Fibroblast of the conjunctiva (primary cell): ENCODE measurements at regions not wholly inside any gene's neighbourhood (a gene's known extent, or its start where the extent isn't known, plus 50 kb on each side); places are given as distances from the start of the nearest gene placed in this dataset.

Experiments
- DNase-seq: peaks from one replicate; pipeline ENCODE4 v3.0.0-alpha.2; 2010; ENCODE audit warnings: low read depth

GRCh38 chr17:34874478-34874877 lies 86.8 kb downstream of the CCT6B start:
- DNase-seq, result no peak

GRCh38 chr17:34872640-34873039 lies 88.6 kb downstream of the CCT6B start:
- no peak for DNase-seq

GRCh38 chr17:34869641-34870040 lies 91.6 kb downstream of the CCT6B start:
- no peak for DNase-seq

GRCh38 chr17:34865716-34866115 lies 95.5 kb downstream of the CCT6B start:
- DNase-seq, result no peak

GRCh38 chr17:34862384-34862783 lies 98.9 kb downstream of the CCT6B start:
- no peak for DNase-seq

- no peak for DNase-seq
Measured at GRCh38 chr17:34861864-34862263, 99.4 kb downstream of the CCT6B start.

- DNase-seq, result no peak
Measured at GRCh38 chr17:34859652-34860051, 101.6 kb downstream of the CCT6B start.

- DNase-seq, result no peak
Measured at GRCh38 chr17:34858591-34859565, 102.4 kb downstream of the CCT6B start.

GRCh38 chr17:34853924-34854323 lies 107.3 kb downstream of the CCT6B start:
- DNase-seq, result no peak

- no peak for DNase-seq
Measured at GRCh38 chr17:34852614-34853013, 108.6 kb downstream of the CCT6B start.

- DNase-seq, result no peak
Measured at GRCh38 chr17:34851961-34852540, 109.2 kb downstream of the CCT6B start.

- DNase-seq, result no peak
Measured at GRCh38 chr17:34850964-34851363, 110.3 kb downstream of the CCT6B start.

GRCh38 chr17:34850023-34850422 lies 111.2 kb downstream of the CCT6B start:
- DNase-seq, result no peak

- no peak for DNase-seq
Measured at GRCh38 chr17:34847938-34848337, 113.3 kb downstream of the CCT6B start.

- DNase-seq, result no peak
Measured at GRCh38 chr17:34845296-34845695, 116.0 kb downstream of the CCT6B start.

- DNase-seq, result no peak
Measured at GRCh38 chr17:34843682-34844081, 117.6 kb downstream of the CCT6B start.

GRCh38 chr17:34842235-34842634 lies 119.0 kb downstream of the CCT6B start:
- no peak for DNase-seq

GRCh38 chr17:34841467-34841866 lies 119.8 kb downstream of the CCT6B start:
- no peak for DNase-seq

- DNase-seq, result no peak
Measured at GRCh38 chr17:34840750-34841149, 120.5 kb downstream of the CCT6B start.

GRCh38 chr17:34837876-34838478 lies 123.3 kb downstream of the CCT6B start:
- no peak for DNase-seq

GRCh38 chr17:34832376-34832775 lies 128.9 kb downstream of the CCT6B start:
- DNase-seq, result no peak

GRCh38 chr17:34827008-34827407 lies 134.3 kb downstream of the CCT6B start:
- DNase-seq, result no peak

- peak; percentile 2 for DNase-seq
Measured at GRCh38 chr17:34826332-34826731, 134.9 kb downstream of the CCT6B start.
